ENCODE measurements at regions not wholly inside any gene's neighbourhood (a gene's known extent, or its start where the extent isn't known, plus 50 kb on each side); places are given as distances from the start of the nearest gene placed in this dataset.

DNA sequence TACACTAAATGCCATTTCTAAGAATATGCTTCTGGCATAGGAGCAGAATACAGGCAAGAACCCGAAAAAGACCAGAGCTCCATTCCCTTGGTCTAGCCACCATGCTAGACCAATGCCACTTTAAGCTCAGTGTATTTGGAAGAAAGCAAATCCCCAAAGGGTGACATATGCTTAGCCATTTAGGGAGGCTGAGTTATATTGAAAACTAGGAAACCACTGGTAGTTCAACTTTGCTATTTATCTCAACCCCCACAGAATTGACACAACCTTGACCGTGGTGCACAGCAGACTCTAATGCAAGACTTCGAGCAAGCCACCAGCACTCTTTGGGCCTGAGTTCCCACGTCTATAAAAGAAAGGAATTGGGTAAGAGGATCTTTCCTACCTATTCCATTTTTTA, 167.9 kb downstream of the ADSS2 start:
- DNase-seq (ENCODE audit: low spot score): no peak
- no peak for TF ChIP-seq CTCF (IDR thresholded peaks at IDR 0.05)
- H3K4me3 ChIP-seq: no peak overlapping the region
- H3K27ac ChIP-seq: no peak overlapping the region

GRCh38 chr1:244284641-244285156, 167.0 kb downstream of the ADSS2 start:
- Histone ChIP-seq H3K4me3 (no peak overlapping the region), H3K27ac (no peak overlapping the region)
- no peak for DNase-seq (ENCODE audit: low spot score)
- no peak for TF ChIP-seq CTCF (IDR thresholded peaks at IDR 0.05)

DNA sequence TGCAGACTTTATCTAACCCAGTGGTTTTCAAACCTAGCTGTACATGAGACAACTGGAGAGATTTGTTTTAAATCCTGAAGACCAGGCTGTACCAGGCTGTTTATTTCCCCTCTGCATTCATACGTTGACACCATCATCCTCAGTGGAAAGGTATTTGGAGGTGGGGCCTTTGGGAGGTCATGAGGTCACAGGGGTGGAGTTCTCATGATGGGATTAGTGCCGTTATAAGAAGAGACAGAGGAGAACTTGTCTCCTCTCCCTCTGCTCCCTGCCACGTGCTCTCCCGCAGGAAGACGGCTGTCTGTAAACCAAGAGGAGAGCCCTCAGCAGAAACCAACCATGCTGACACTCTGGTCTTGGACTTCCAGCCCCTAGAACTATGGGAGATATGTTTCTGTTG, 165.4 kb downstream of the ADSS2 start:
- no peak for DNase-seq (ENCODE audit: low spot score)
- H3K4me3 ChIP-seq: no peak overlapping the region
- no peak for TF ChIP-seq CTCF (IDR thresholded peaks at IDR 0.05)
- H3K27ac ChIP-seq: no peak overlapping the region

DNA sequence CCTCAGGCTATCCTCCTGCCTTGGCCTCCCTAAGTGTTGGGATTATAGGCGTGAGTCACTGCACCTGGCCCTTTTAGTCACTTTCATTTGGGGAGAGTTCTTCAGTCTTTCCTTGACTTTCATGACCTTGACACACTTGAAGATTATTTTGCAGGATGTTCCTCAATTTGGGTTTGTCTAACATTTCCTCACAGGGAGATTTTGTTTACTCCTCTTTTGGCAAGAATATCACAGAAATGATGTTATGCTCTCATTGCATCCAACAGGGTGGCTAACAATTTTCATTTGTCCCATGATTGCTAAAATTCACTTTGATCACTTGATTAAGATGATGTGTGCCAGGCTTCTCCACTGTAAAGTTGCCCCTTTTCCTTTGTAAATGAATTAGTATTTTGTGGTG, 164.0 kb downstream of the ADSS2 start:
- no peak for DNase-seq (ENCODE audit: low spot score)
- Histone ChIP-seq H3K4me3 (no peak overlapping the region), H3K27ac (no peak overlapping the region)
- TF ChIP-seq CTCF (IDR thresholded peaks at IDR 0.05): no peak

DNA sequence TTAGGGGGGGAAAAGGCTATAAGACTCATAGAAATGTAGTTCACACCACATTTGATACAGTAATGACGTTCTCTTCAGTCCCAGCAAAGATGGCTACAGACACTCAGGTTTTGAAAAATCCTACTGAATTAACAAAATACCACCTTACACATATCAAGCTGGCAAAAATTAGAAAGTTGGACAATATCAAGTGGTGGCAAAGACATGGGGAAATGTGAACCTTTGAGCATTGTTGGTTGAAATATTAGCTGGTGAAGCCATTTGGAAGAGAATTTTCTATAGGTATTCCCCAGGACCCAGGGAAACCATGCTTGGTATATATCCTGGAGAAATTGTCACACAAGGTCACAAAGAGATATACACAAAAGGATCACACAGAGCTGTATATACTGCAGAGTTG, 163.0 kb downstream of the ADSS2 start:
- no peak overlapping the region for H3K27ac ChIP-seq
- TF ChIP-seq CTCF (IDR thresholded peaks at IDR 0.05): no peak
- no peak overlapping the region for H3K4me3 ChIP-seq
- DNase-seq (ENCODE audit: low spot score): no peak

- Histone ChIP-seq H3K27ac (no peak overlapping the region), H3K4me3 (no peak overlapping the region)
- TF ChIP-seq CTCF (IDR thresholded peaks at IDR 0.05): no peak
- DNase-seq (ENCODE audit: low spot score): no peak
Measured at GRCh38 chr1:244289991-244290785, 161.5 kb downstream of the ADSS2 start.

Measured in coronary artery (tissue), 2 donors.